Prostate gland (tissue), 2 donors: ENCODE measurements at regions not wholly inside any gene's neighbourhood (a gene's known extent, or its start where the extent isn't known, plus 50 kb on each side); places are given as distances from the start of the nearest gene placed in this dataset.

Source experiments
- DNase-seq: peaks from one replicate; pipeline ENCODE4 v3.0.0-alpha.2; 2019; ENCODE audit warnings: low spot score
- H3K27ac ChIP-seq, 2 donors: fragments of 200-600 bp; sonication (generic); 2 replicates each; pipeline ENCODE4 v1.5.1; 2017 to 2019
- H3K27me3 ChIP-seq: fragments of 200-600 bp; sonication (generic); replicated peaks from 2 replicates; pipeline ENCODE4 v1.5.1; 2019; ENCODE audit not compliant: insufficient read depth
- H3K36me3 ChIP-seq, 2 donors: fragments of 200-600 bp; sonication (generic); 1 replicate in 1 of 2; 2 replicates in 1 of 2; pipeline versions ENCODE4 v1.5.1 to v1.8.1; 2017 to 2019
- H3K4me1 ChIP-seq: fragments of 200-600 bp; sonication (generic); replicated peaks from 2 replicates; pipeline ENCODE4 v1.5.1; 2019
- H3K4me3 ChIP-seq, 2 donors: fragments of 200-600 bp; sonication (generic); 2 replicates each; pipeline ENCODE4 v1.5.1; 2017 to 2019
- H3K9me3 ChIP-seq: fragments of 200-600 bp; sonication (generic); 2 replicates; pipeline ENCODE4 v1.5.1; 2017
- POLR2A ChIP-seq: fragments of 450-650 bp; IDR thresholded peaks from one replicate; pipeline ENCODE4 v1.6.1; 2016; ENCODE audit warnings: antibody characterized with exemption, mild to moderate bottlenecking
- POLR2AphosphoS5 ChIP-seq: sonication (generic); formaldehyde crosslinking; IDR thresholded peaks from one replicate; pipeline ENCODE4 v1.6.1; 2017; ENCODE audit warnings: antibody characterized with exemption
- WGBS: methylation state at CpG from one replicate; pipeline ENCODE4 v1.1.5; 2018; 5-methylcytosine and 5-hydroxymethylcytosine counted together
- intact Hi-C: fragments of 100-400 bp; cut with DNase I; formaldehyde crosslinking; loops from one replicate; pipeline ENCODE4 v1.14.2; 2022
- TF ChIP-seq, protein P1 (sequence below), 4 experiments: fragments of 200-600 bp in 2 of 4; fragments of 450-650 bp in 2 of 4; sonication (generic) in 2 of 4; IDR thresholded peaks; 1 replicate in 3 of 4; 2 replicates in 1 of 4; pipeline ENCODE4 v1.5.1; 2016 to 2019; ENCODE audit warnings: antibody characterized with exemption in 4 of 4, mild to moderate bottlenecking in 2 of 4, moderate library complexity in 2 of 4

DNA sequence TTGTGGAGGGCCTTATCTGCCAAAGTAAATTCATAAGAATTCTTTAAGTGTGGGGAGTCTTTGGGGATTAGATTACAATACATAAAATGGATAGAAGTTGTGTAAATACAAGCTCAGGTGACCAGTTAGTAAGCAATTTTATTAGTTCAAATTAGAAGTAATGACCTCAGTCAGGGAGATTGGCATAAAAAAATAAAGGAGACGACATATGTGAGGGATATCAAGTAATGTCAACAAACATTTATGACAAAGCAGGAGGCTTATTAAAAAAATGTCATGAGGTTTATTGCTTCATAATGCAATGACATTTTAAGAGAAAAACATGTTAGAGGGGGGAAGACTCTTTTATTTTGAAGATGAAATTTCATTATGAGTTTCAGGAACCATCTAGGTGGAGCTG lies 1137.0 kb upstream of the PHF14 start:
- Histone ChIP-seq H3K4me3 (no peak overlapping the region), H3K9me3 (no peaks in the 10 kb centered on the region), H3K36me3 (no peaks in the 10 kb centered on the region), H3K27me3 (no peaks in the 10 kb centered on the region), H3K4me1 (no peaks in the 10 kb centered on the region), H3K27ac (no peak overlapping the region)
- TF ChIP-seq, protein P1, sequence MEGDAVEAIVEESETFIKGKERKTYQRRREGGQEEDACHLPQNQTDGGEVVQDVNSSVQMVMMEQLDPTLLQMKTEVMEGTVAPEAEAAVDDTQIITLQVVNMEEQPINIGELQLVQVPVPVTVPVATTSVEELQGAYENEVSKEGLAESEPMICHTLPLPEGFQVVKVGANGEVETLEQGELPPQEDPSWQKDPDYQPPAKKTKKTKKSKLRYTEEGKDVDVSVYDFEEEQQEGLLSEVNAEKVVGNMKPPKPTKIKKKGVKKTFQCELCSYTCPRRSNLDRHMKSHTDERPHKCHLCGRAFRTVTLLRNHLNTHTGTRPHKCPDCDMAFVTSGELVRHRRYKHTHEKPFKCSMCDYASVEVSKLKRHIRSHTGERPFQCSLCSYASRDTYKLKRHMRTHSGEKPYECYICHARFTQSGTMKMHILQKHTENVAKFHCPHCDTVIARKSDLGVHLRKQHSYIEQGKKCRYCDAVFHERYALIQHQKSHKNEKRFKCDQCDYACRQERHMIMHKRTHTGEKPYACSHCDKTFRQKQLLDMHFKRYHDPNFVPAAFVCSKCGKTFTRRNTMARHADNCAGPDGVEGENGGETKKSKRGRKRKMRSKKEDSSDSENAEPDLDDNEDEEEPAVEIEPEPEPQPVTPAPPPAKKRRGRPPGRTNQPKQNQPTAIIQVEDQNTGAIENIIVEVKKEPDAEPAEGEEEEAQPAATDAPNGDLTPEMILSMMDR (IDR thresholded peaks at IDR 0.05), result no peak
- TF ChIP-seq POLR2AphosphoS5, result no peak
- intact Hi-C loops, result no loop called here
- WGBS, result 31% methylated on average over 1 of the region's 1 CpG
- DNase-seq, result no peak

DNA sequence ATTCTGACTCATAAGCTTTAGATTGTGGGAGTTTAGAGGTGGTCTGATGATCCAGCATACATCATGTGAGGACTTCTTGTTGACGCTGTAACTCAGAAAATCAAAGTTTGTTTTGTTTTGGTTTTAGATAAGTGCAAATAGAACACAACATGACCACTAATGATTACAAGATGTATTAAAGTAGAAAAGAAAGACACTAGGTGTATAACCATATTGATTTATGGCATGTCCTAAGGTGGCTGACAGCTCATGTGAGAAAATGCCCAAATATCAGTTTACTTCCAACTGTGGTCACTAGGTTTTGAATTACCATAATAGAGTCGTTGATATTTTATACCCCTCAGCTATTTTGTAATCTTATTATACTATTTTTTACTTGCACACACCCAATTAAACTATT lies 1131.4 kb upstream of the PHF14 start:
- TF ChIP-seq POLR2AphosphoS5, result no peak
- TF ChIP-seq, protein P1 (IDR thresholded peaks at IDR 0.05), result no peak
- no peak for TF ChIP-seq POLR2A
- DNase-seq, result no peak
- Histone ChIP-seq H3K4me3 (no peak overlapping the region), H3K27me3 (no peaks in the 10 kb centered on the region), H3K27ac (no peak overlapping the region), H3K36me3 (no peaks in the 10 kb centered on the region), H3K4me1 (no peaks in the 10 kb centered on the region), H3K9me3 (no peaks in the 10 kb centered on the region)
- 79% methylated on average over 2 of the region's 2 CpGs for WGBS
- intact Hi-C loops, result no loop called here

DNA sequence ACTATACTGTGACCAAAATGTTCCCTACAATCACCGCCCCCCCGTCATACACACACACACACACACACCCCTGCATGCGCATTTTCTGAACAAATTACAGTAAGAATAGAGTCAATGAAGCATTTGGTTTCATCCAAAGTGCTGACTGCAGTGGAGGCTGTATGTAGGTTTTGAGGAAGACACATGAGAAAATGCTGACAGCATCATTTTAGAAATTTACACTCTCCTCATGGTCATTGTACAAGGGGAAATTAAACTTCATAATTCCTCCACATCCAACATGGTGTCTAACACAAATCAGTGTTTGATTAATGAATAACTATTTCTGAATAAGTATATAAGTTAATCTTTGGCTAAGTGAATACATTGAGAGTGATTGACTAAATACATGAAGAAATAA lies 1126.8 kb upstream of the PHF14 start:
- no peaks in the 10 kb centered on the region for H3K4me1 ChIP-seq
- DNase-seq, result no peak
- no peaks in the 10 kb centered on the region for H3K36me3 ChIP-seq
- H3K9me3 ChIP-seq, result no peaks in the 10 kb centered on the region
- H3K4me3 ChIP-seq, result no peak overlapping the region
- TF ChIP-seq POLR2A, result no peak
- TF ChIP-seq, protein P1 (IDR thresholded peaks at IDR 0.05), result no peak
- no peak for TF ChIP-seq POLR2AphosphoS5
- intact Hi-C loops, result no loop called here
- no peak overlapping the region for H3K27ac ChIP-seq
- 79% methylated on average over 3 of the region's 3 CpGs for WGBS
- no peaks in the 10 kb centered on the region for H3K27me3 ChIP-seq

DNA sequence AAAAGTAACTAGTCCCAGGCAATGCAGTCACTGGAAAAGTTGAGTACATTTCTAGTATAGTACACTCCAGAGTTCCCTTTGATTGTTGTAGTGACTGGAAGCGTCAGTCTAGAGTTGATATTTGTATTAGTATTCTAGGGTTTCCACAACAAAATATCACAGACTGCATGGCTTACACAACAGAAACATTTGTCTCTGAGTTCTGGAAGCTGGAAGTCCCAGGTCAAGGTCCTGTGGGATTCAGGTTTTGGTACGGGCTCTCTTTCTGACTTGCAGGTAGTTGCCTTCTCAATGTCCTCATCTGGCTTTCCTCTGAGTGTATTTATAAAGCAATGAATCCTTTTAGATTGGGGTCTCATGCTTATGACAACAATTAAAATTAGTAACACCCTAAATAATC lies 1119.1 kb upstream of the PHF14 start:
- H3K4me1 ChIP-seq, result no peaks in the 10 kb centered on the region

GRCh38 chr7:9856668-9857067 lies 1117.0 kb upstream of the PHF14 start:
- TF ChIP-seq, protein P1 (IDR thresholded peaks at IDR 0.05), result no peak
- TF ChIP-seq POLR2AphosphoS5, result no peak
- no peak for TF ChIP-seq POLR2A
- H3K9me3 ChIP-seq, result no peaks in the 10 kb centered on the region
- WGBS, result 90% methylated on average over 1 of the region's 1 CpG
- no peaks in the 10 kb centered on the region for H3K27me3 ChIP-seq
- H3K27ac ChIP-seq, result no peak overlapping the region
- no peaks in the 10 kb centered on the region for H3K36me3 ChIP-seq
- no peak for DNase-seq
- H3K4me3 ChIP-seq, result no peak overlapping the region
- no peaks in the 10 kb centered on the region for H3K4me1 ChIP-seq
- intact Hi-C loops, result no loop called here

More for the DNA sequence above, 1119.1 kb upstream of the PHF14 start:
- no peak for DNase-seq
- TF ChIP-seq, protein P1 (IDR thresholded peaks at IDR 0.05), result no peak
- TF ChIP-seq POLR2AphosphoS5 (no peak), POLR2A (no peak)
- Histone ChIP-seq H3K36me3 (no peaks in the 10 kb centered on the region), H3K27ac (no peak overlapping the region), H3K9me3 (no peaks in the 10 kb centered on the region), H3K4me3 (no peak overlapping the region), H3K27me3 (no peaks in the 10 kb centered on the region)
- intact Hi-C loops, result no loop called here
- 90% methylated on average over 2 of the region's 2 CpGs for WGBS
